H1 (cell line): ENCODE measurements at regions not wholly inside any gene's neighbourhood (a gene's known extent, or its start where the extent isn't known, plus 50 kb on each side); places are given as distances from the start of the nearest gene placed in this dataset.

Source experiments
- RBBP5 ChIP-seq: IDR thresholded peaks from 2 replicates; pipeline ENCODE4 v1.7.1; 2012; ENCODE audit warnings: low read depth, mild to moderate bottlenecking, inconsistent platforms, low read length, moderate library complexity, borderline replicate concordance
- SAP30 ChIP-seq: fragments of 300-600 bp; sonication (generic); IDR thresholded peaks from 2 replicates; pipeline ENCODE4 v1.7.1; 2012; ENCODE audit warnings: low read length, moderate library complexity, mild to moderate bottlenecking, inconsistent platforms; ENCODE audit not compliant: insufficient read depth, insufficient replicate concordance
- TAF7 ChIP-seq: optimal IDR thresholded peaks from 2 replicates; pipeline ENCODE3; 2011; ENCODE audit warnings: low read depth, mild to moderate bottlenecking, inconsistent platforms, low read length, moderate library complexity, borderline replicate concordance
- TF ChIP-seq, protein P1 (sequence below): fragments of 300-600 bp; sonication (generic); IDR thresholded peaks from 2 replicates; pipeline ENCODE4 v1.7.1; 2012; ENCODE audit warnings: low read length, moderate library complexity, mild to moderate bottlenecking, inconsistent platforms; ENCODE audit not compliant: insufficient replicate concordance
- TF ChIP-seq, protein P2 (sequence below): IDR thresholded peaks from 2 replicates; pipeline ENCODE4 v1.6.1; 2011; ENCODE audit warnings: low read depth, mild to moderate bottlenecking, low read length; ENCODE audit not compliant: insufficient read depth

DNA sequence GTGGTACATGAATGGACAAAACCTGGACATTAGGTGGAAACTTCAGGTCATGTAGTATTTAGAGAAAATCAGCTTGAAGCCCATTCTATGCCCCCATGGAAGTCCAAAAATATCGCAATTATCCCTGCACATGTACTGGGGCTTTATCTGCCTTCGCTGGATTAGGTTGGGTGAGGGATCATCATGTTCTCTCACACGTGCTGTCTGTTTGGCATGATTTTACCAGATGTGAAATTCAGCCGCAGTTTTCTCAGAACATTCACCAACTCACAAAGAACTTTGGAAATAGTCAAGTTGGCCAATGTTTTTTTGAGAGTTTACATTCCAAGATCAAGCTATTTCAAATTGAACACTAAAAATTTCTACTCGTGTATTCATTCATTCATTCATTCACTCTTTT is 459.8 kb upstream of the CITED2 start (continued):
- TF ChIP-seq, protein P1, sequence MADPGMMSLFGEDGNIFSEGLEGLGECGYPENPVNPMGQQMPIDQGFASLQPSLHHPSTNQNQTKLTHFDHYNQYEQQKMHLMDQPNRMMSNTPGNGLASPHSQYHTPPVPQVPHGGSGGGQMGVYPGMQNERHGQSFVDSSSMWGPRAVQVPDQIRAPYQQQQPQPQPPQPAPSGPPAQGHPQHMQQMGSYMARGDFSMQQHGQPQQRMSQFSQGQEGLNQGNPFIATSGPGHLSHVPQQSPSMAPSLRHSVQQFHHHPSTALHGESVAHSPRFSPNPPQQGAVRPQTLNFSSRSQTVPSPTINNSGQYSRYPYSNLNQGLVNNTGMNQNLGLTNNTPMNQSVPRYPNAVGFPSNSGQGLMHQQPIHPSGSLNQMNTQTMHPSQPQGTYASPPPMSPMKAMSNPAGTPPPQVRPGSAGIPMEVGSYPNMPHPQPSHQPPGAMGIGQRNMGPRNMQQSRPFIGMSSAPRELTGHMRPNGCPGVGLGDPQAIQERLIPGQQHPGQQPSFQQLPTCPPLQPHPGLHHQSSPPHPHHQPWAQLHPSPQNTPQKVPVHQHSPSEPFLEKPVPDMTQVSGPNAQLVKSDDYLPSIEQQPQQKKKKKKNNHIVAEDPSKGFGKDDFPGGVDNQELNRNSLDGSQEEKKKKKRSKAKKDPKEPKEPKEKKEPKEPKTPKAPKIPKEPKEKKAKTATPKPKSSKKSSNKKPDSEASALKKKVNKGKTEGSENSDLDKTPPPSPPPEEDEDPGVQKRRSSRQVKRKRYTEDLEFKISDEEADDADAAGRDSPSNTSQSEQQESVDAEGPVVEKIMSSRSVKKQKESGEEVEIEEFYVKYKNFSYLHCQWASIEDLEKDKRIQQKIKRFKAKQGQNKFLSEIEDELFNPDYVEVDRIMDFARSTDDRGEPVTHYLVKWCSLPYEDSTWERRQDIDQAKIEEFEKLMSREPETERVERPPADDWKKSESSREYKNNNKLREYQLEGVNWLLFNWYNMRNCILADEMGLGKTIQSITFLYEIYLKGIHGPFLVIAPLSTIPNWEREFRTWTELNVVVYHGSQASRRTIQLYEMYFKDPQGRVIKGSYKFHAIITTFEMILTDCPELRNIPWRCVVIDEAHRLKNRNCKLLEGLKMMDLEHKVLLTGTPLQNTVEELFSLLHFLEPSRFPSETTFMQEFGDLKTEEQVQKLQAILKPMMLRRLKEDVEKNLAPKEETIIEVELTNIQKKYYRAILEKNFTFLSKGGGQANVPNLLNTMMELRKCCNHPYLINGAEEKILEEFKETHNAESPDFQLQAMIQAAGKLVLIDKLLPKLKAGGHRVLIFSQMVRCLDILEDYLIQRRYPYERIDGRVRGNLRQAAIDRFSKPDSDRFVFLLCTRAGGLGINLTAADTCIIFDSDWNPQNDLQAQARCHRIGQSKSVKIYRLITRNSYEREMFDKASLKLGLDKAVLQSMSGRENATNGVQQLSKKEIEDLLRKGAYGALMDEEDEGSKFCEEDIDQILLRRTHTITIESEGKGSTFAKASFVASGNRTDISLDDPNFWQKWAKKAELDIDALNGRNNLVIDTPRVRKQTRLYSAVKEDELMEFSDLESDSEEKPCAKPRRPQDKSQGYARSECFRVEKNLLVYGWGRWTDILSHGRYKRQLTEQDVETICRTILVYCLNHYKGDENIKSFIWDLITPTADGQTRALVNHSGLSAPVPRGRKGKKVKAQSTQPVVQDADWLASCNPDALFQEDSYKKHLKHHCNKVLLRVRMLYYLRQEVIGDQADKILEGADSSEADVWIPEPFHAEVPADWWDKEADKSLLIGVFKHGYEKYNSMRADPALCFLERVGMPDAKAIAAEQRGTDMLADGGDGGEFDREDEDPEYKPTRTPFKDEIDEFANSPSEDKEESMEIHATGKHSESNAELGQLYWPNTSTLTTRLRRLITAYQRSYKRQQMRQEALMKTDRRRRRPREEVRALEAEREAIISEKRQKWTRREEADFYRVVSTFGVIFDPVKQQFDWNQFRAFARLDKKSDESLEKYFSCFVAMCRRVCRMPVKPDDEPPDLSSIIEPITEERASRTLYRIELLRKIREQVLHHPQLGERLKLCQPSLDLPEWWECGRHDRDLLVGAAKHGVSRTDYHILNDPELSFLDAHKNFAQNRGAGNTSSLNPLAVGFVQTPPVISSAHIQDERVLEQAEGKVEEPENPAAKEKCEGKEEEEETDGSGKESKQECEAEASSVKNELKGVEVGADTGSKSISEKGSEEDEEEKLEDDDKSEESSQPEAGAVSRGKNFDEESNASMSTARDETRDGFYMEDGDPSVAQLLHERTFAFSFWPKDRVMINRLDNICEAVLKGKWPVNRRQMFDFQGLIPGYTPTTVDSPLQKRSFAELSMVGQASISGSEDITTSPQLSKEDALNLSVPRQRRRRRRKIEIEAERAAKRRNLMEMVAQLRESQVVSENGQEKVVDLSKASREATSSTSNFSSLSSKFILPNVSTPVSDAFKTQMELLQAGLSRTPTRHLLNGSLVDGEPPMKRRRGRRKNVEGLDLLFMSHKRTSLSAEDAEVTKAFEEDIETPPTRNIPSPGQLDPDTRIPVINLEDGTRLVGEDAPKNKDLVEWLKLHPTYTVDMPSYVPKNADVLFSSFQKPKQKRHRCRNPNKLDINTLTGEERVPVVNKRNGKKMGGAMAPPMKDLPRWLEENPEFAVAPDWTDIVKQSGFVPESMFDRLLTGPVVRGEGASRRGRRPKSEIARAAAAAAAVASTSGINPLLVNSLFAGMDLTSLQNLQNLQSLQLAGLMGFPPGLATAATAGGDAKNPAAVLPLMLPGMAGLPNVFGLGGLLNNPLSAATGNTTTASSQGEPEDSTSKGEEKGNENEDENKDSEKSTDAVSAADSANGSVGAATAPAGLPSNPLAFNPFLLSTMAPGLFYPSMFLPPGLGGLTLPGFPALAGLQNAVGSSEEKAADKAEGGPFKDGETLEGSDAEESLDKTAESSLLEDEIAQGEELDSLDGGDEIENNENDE, result no peak
- TF ChIP-seq, protein P2, sequence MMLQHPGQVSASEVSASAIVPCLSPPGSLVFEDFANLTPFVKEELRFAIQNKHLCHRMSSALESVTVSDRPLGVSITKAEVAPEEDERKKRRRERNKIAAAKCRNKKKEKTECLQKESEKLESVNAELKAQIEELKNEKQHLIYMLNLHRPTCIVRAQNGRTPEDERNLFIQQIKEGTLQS, result no peak
- TF ChIP-seq TAF7 (no peak), SAP30 (no peak), RBBP5 (no peak)
